HCT116 (cell line): ENCODE measurements at regions not wholly inside any gene's neighbourhood (a gene's known extent, or its start where the extent isn't known, plus 50 kb on each side); places are given as distances from the start of the nearest gene placed in this dataset.

Experiments
- CTCF ChIP-seq, 3 experiments: fragments of 200-600 bp in 1 of 3; sonication (generic) in 1 of 3; IDR thresholded peaks in 2 of 3; conservative IDR thresholded peaks in 1 of 3; 2 replicates each; pipeline ENCODE4 v1.5.1; 2012 to 2017; ENCODE audit warnings: low read depth in 2 of 3, low read length in 2 of 3, antibody characterized with exemption in 1 of 3, borderline replicate concordance in 1 of 3, control low read depth in 1 of 3, mild to moderate bottlenecking in 1 of 3, mixed read lengths in 1 of 3, mixed run types in 1 of 3, moderate library complexity in 1 of 3; ENCODE audit not compliant: insufficient read depth in 1 of 3
- REST ChIP-seq: IDR thresholded peaks from 2 replicates; pipeline ENCODE4 v1.6.1; 2012; ENCODE audit warnings: low read depth
- TCF7L2 ChIP-seq: IDR thresholded peaks from 2 replicates; pipeline ENCODE4 v1.7.0; 2011; ENCODE audit warnings: borderline replicate concordance, inconsistent platforms; ENCODE audit not compliant: insufficient read depth, insufficient read length; ENCODE audit errors: extremely low read depth
- ZNF274 ChIP-seq: fragments of 200-500 bp; sonication (Bioruptor generic); IDR thresholded peaks from 2 replicates; pipeline ENCODE4 v1.6.1; 2014; ENCODE audit warnings: mild to moderate bottlenecking, low read depth, low read length, inconsistent platforms

DNA sequence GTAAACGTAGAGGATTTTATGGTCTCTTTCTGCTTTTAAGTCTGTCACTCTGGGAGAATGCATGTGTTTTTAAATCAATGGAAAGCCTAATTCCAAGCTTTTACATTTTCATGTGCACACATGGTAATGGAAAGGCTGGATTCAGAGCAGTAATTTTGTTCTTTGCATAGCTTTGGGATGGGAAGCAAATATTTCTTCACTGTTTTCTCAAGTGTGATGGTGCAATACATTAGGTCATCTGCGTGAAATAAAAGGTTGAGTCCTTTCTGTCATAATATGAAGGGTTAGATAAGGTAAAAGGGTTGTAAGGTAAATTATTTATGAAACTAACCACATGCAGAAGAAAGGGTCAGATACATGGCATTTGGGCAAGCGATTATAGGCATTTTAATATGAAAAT is 88.2 kb upstream of the NR3C1 start:
- TF ChIP-seq CTCF (IDR thresholded peaks at IDR 0.05 in 2 of 3, conservative IDR thresholded peaks at IDR 0.05 in 1 of 3; ENCODE audit: borderline replicate concordance in 1 of 3, insufficient read depth in 1 of 3, low read depth in 2 of 3, low read length in 2 of 3) = no peak
- TF ChIP-seq TCF7L2 = no peak
- no peak for TF ChIP-seq ZNF274
- no peak for TF ChIP-seq REST
